NCI-H1417 (cell line): ENCODE measurements at regions not wholly inside any gene's neighbourhood (a gene's known extent, or its start where the extent isn't known, plus 50 kb on each side); places are given as distances from the start of the nearest gene placed in this dataset.
"Not testable (repeated sequence)": the region's sequence is repeated elsewhere in the genome, so short reads cannot be mapped to it uniquely, and the experiment has no call there.

Experiments
- DNase-seq, 3 experiments: peaks; one replicate each; lab custom pipeline; 2025; lab: John Stamatoyannopoulos, UW

DNA sequence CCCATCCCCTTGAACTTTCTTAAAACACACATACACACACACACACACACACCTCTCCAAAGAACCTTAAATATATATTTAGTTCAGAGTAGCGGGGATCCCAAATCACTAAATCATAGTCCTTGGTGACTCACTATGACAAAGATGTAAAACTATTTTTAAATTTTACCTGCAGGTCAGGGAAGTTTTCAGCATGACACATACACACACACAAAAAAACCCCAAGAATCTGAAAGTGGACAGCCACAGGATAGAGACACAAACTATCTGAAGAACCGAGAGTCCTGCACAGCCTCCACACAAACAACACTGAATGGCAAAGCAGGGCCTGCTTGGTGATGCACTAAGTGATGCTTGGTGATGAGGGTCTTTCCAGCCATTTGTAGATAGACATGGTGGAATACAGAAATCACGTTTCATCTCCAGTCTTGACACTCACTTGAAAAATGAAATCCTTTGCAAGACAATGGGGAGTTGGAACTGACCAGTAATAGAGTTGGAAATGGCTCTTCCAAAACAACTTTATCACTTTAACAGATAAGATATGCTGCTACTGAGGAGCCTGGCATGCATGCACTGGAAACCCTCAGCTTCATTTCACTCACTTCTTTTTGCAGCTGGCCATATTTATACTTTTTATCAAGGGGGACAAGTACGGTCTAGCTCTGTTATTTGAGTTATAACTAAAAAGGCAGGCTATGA, 307.3 kb downstream of the RAPGEF2 start:
- no peak for DNase-seq

DNA sequence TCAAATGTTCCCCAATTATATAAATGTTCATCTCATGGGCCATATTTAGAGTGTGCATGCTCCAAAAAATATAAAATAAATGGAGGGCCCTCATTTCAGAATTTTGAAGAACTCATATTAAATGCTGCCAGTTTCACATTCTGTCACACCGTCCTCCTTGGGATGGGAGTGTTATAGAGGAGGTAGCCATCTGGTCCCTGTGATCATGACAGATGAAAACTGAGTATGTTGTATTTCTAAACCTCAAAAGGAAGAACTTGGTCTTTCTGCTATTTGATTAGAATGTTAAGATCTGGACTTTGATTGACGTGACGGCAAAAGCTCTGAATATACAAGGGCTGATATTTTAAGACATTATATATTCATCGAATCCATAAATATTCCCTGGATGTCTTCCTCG, 308.0 kb downstream of the RAPGEF2 start:
- DNase-seq: no peak

DNA sequence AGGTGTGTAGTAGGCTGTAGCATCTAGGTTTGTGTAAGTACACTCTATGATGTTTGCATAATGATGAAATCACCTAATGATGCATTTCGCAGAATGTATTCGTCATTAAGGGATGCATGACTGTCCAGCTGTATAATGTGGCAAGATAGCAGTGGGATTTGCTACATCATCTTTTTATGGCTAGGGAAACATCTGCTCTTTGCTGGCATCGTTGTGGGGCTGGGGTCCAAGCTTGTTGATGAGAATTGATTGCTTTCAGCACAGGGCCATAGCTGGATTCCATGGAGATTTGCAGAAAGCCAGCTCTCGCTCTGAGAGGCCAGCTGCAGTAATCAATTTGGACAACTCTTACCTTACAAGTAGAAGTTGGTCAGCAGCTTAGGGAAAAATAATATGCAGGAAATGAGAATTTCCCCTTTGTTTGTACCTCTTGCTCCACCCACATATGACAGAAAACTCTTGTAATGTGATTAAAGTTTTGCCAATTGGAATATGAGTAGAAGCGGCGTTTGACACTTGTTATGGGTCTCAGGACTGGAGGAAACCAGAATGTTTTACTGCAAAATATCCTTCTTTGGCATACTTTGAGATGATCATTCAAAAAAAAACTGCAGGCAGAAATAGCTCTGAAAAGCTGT, 310.5 kb downstream of the RAPGEF2 start:
- peak in 1 of 3 experiments; percentile 18 for DNase-seq

DNA sequence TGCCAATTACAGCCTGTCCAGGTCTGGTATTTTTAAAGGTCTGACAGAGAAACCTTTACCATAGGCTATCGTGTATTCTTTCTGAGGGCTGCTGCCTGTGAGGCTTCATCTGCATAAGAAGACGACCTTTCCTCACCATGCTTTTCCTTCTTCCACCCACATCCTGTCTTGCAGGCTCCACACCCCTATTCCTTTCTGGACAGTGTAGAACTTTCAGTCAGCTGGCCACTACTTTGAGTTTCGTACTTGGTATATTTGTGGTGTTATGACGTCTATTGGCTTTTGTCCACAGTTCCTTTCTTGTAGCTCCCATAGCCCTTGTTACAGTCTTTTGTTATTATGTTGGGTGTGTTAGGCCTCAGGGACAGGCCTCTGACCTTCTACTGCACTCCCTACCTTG, 311.4 kb downstream of the RAPGEF2 start:
- DNase-seq: no peak

DNA sequence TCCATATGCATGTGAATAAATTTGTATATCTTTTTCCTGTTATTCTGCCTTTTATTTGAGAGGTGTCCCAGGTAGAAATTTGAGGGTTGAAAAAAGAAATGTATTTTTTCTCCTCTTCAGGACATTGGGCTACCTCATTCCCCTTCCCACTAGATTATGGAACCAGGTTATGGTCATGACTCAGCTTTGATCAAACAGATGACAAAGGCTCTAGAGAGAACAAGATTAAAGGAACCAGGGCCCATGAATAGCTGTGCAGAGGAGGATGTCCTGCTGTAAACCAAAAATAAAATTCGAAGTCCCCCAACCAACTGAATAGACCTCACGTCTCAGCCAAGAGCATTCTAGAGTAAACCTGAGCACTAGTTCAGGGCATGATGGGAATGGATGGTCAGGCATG, 313.2 kb downstream of the RAPGEF2 start:
- DNase-seq: no peak

DNA sequence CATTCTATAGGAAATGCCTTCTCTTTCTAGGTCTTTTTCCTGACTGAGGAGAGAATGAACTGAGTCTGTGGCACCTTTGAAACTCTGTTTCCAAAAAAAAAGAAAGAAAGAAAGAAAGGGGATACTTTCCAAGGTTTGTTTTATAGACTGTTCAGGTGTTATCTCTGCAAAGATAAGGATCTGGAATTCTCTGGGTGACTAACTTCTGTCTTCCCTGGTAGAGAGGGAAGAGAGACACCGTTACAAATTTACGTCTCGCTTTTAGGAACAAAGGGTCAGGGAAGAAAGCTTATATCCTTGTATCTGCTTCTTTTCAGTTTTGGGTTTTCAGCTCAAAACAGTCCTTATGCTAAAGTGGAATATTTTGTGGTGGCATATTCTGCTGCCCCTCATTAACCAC, 314.1 kb downstream of the RAPGEF2 start:
- no peak for DNase-seq

DNA sequence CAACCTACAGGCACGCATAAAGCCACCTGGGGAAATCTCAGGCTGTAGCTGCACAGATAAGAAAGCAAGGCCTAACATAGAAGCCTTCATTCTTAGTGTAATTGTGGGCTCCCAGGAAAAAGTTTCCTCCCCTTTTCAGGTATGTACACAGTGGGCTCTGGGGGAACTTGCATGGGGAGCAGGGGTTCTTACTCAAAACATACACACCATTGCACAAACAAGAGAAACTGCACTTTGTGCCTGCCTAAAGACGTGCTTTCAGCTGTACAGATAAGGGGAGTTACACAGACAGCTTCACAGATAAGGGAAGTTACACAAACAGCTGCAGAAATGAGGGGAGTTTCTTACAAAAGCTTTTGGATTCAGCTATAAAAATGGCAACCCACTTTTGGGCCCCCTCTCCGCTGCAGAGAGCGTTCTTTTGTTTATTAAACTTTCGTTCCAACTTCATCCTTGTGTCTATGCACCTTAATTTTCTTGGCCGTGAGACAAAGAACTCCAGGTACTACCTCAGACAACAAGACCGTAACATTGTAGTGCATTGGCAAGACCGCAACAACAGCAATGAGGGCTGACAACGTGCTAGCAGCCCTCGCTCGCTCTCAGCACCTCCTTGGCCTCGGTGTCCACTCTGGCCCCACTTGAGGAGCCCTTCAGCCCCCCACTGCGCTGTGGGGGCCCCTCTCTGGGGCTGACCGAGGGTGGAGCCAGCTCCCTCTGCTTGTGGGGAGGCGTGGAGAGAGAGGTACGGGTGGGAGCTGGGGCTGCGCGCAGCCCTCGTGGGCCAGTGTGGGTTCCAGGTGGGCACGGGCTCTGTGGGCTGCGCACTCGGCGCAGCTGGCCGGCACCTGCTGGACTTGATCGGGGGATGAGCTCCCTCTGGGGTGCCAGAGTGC, 317.5 kb downstream of the RAPGEF2 start:
- no peak for DNase-seq

DNA sequence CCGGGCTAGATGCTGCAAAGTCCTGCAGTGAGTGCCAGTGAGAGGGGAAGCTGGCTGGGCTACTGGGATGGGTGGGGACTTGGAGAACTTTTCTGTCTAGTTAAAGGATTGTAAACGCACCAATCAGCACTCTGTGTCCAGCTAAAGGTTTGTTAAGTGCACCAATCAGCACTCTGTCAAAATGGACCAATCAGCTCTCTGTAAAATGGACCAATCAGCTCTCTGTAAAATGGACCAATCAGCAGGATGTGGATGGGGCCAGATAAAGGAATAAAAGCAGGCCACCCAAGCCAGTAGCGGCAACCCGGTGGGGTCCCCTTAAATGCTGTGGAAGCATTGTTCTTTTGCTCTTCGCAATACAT, 318.2 kb downstream of the RAPGEF2 start:
- DNase-seq: not testable (repeated sequence)

DNA sequence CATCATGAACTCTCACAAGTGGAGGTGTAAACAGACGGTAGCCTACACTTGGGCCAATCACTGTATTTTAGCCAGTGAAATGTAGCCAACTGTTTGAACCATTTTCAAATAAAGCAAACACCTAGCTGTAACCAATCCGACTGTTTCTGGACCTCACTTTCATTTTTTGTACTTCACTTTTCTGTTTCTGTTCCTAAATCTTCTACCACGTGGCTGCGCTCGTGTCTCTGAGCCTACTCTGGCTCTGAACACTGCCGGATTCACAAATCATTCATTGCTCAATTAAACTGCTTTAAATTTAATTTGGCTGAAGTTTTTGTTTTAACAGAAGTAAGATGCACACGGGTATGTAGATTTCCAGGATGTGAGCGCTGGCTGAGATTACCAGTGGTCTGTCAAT, 319.1 kb downstream of the RAPGEF2 start:
- DNase-seq: no peak

DNA sequence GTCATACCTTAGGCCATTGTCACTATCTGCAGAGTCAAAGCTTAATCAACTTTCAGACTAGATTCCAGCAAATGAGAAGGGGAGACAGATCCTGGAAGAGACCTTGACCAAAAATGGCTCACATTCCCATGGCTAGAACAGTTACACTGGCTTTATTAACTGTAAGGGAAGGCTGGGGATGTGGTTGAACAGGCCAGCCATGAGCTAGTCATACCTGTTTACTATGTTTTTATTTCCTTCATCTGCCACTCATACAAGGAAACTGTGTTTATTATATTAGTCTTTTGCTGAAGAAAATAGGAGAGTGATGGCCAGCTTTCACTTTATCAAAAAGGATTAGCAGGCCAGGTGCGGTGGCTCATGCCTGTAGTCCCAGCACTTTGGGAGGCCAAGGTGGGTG, 319.7 kb downstream of the RAPGEF2 start:
- DNase-seq: no peak

DNA sequence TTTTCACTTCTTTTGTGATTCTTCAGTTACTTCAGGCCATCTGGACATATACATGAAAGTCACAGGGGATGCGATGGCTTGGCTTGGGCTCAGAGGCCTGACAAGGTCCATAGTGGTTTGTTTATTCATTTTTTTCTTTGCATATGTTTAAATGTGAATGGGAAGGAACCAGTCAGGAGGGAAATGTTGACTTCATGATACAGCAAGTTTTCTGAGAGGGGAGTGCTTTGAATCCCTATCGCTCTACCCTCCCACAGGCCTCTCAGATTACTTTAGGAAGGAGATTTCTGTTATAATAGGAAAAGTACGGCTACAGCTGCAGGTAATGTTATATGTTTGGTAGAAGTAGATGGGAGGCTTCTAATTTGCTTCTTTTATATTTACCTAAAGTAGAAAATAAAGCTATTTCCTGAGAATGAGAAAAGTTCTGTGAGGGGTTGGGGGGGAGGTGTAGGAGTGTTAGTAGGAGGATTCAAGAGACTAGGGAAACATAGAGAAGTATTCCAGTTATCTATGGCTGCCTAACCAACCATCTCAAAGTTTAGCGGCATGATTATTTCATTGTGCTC, 322.9 kb downstream of the RAPGEF2 start:
- no peak for DNase-seq

DNA sequence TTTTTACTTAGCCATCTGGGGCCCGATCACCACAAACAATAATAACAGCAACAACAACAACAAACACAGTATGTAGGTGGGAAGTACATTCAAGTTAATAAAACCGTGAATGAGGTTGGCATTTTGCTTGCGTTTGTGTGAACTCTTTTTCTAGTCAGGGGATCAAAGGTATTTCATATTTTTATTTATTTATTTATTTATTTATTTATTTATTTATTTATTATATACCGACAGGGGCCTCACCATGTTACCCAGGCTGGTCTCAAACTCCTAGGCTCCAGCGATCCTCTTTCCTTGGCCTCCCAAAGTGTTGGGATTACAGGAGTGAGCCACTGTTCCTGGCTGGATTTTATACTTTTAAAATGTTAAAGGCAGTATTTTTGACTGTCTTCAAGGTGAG, 325.4 kb downstream of the RAPGEF2 start:
- DNase-seq: no peak

DNA sequence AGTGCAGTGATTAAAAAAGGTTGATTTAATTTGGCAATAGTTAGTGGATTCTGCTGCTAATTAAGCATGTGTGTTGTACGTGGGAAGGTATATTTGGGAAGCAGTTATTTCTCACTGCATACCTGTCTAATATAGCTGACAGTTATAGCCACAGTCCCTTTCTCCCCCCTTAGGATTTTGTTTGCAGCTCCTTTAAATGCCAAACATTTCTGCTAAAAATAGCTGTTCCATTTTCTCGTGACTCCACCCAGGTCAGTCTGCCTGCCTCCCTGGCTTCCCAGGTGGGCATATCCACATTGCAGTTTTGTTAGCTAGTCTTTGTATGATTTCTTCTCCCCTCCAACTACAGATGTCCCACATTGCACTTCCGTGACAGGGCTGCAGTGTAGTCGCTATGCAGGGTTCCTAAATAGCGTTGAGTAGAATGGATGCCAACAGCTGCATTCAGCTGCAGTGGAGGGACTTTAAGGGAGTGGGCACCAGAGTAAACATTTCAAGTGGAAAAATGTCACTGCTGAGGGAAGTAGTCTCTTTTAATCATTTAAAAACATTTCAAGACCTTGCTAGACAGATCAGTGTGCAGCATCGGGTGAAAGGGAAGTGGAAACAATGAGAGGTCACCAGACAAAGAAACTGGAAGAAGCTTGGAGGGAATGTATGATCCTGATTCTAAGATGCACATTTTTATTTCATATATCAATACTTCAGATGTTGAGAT, 326.3 kb downstream of the RAPGEF2 start:
- peak in 1 of 3 experiments; percentile 9 for DNase-seq

DNA sequence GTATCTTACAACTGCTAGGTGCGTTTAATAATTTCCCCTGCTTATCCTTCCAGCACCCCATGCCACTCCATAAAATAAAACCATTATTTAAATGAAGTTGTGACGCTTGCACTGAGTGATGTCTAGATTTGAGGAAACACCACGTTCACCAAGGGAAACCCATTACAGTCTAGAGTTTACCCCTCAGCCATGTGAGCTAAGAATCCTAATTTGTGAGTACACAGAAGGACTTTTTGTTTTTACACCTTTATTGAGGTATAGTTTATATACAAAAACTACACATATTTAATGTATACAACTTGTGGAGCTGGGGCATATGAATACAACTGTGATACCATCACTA, 326.8 kb downstream of the RAPGEF2 start:
- no peak for DNase-seq

DNA sequence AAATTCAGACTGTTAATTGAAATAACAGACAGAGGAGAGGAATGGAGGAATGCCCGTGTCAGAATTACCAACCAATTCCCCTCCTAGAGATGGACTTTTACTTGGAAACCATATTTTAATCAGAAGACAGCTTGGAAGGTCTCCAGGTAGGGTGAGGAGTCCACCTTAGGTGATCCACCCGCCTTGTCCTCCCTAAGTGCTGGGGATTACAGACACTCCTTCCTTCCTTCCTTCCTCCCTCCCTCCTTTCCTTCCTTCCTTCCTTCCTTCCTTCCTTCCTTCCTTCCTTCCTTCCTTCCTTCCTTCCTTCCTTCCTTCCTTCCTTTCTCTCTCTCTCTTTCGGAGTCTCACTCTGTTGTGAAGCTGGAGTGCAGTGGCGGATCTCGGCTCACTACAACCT, 328.0 kb downstream of the RAPGEF2 start:
- no peak for DNase-seq

DNA sequence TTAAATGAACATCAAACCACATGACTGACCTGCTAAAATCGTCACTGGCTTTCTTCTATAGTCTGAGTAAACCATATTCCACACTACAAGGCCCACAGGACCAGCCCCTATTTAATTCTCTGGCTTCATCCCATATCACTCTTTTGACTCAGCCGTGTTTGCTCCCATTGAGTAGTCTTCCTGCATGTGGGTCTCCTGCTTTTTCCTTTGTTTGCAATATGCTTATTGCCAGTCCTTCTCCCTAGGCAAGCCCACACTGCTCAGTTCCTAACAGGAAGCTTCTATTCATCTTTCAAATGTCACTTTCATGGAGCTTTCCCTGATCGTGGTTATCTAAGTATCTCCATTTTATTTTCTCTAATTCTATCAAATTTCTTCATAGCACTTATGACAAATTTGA, 329.6 kb downstream of the RAPGEF2 start:
- no peak for DNase-seq

DNA sequence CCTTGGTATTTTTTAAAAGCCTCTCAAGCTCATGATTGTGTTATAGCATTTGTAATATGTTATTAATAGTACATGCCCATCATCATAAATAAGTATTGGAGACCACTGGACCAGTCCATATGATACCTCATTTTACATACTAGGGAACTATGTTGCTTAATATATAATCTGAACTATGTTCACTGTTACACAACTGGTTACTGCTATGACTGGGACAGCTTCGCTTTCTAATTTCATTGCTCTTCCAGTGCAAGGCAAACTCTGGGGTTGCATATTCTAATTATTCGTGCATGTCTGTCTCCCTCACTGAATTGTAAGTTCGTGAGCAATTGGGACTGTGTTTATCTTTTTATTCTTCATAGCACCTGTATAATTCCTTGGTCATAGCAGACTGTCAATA, 330.5 kb downstream of the RAPGEF2 start:
- no peak for DNase-seq

DNA sequence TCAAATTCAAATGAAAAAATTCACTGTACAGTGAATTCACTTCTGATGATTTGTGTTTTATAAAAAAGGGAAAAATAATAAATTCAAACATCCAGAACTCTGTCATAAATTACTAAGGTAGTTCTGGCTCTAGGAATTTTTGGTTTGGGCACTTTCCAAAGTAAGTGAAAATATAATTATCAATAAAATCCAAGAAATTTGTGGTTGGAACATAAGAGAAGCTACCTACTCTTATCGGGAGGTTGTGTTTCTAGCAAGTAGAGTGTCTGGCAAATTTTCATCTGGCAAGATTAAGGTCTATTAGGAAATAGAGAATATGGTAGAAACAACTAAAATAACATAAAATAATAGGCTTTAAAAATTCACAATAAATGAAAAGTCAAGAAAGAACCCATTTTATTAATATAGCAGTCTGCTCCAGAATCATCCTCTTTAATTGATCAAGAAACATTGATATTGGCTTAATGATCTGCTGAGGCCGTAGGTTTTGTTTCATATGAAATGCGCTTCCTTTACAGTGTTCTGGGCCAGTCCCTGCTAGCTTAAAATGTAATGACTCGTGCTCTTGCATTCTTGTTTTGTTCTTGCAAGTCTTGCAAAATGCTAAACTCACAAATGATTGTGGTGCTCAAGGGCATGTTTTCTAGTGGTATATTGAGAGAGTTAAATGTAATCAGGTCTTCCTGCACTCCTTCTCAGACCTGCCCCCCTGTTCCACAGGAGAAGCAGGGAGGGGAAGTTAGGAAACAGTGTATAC, 331.4 kb downstream of the RAPGEF2 start:
- no peak for DNase-seq

DNA sequence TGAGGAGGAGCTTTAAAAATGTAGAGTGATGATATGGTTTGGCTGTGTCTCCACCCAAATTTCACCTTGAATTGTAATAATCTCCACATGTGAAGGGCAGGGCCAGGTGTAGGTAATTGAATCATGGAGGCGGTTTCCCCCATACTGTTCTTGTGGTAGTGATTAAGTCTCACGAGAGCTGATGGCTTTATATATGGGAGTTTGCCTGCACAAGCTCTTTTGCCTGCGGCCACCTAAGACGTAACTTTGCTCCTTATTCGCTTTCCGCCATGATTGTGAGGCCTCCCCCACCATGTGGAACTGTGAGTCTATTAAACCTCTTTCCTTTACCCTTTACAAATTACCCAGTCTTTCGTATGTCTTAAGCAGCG, 332.0 kb downstream of the RAPGEF2 start:
- no peak for DNase-seq

DNA sequence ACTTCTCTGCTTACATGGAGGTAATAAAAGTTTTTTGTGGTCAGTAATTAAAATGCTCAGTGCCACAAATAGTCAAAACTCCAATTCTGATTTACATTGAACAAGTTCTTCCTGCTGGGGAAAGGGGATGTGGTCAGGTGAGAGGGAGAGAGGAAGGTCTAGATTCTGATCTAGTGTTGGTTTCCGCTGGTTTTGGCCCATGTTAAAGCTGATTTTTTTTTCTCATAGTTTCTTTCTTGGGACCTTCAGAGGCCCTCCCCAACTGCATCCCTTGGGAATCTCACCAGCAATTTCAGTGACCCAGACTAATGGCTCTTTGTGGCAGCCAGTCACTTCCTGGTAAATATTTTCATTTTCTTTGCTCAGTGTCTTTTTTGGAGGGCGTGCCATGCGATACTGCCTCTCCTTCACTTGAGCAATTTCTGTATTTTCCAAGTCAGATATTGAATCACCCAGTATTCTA, 332.7 kb downstream of the RAPGEF2 start:
- DNase-seq: no peak

DNA sequence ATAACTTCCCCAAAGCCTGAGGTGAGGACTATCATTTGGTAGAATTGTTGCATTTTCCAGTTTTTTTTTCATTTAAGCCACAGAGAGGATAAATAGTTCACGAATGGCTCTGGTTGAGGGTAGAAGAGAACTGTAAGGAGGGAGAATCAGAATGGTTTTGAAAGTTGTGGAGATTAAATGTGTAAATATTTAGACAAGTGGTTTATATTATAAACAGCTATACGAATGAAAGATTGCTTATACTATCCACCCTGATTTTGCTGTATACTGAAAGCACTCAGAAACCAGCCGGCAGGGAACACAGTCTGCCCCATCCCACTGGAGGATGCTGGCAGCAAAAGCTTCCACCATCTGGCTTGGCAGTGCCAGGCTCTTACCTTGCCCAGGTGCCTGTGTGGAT, 341.1 kb downstream of the RAPGEF2 start:
- DNase-seq: no peak
